ENCODE measurements at regions not wholly inside any gene's neighbourhood (a gene's known extent, or its start where the extent isn't known, plus 50 kb on each side); places are given as distances from the start of the nearest gene placed in this dataset.

- no peak for TF ChIP-seq CTCF (IDR thresholded peaks at IDR 0.05; ENCODE audit: borderline replicate concordance, extremely low read depth, low read length, poor library complexity, severe bottlenecking)
- TF ChIP-seq EZH2 (IDR thresholded peaks at IDR 0.05; ENCODE audit: borderline replicate concordance, low read depth, low read length, severe bottlenecking): no peak
Measured at GRCh38 chr6:1190366-1190765, 121.5 kb upstream of the FOXQ1 start.

Measured in DND-41 (cell line).